Suprapubic skin (tissue), 4 donors: ENCODE measurements at regions not wholly inside any gene's neighbourhood (a gene's known extent, or its start where the extent isn't known, plus 50 kb on each side); places are given as distances from the start of the nearest gene placed in this dataset.

Experiments used
- DNase-seq, 2 donors: peaks; one replicate each; pipeline ENCODE4 v3.0.0-alpha.2; 2019; ENCODE audit warnings: low spot score in 2 of 2
- H3K27ac ChIP-seq: fragments of 200-600 bp; sonication (generic); one replicate; pipeline ENCODE4 v1.5.1; 2019
- H3K27me3 ChIP-seq: fragments of 200-600 bp; sonication (generic); one replicate; pipeline ENCODE4 v1.5.1; 2019
- H3K36me3 ChIP-seq: fragments of 200-600 bp; sonication (generic); one replicate; pipeline ENCODE4 v1.5.1; 2019
- H3K4me1 ChIP-seq: fragments of 200-600 bp; sonication (generic); one replicate; pipeline ENCODE4 v1.5.1; 2019
- H3K4me3 ChIP-seq: fragments of 200-600 bp; sonication (generic); one replicate; pipeline ENCODE4 v1.5.1; 2019; ENCODE audit warnings: mild to moderate bottlenecking
- H3K9me3 ChIP-seq: fragments of 200-600 bp; sonication (generic); one replicate; pipeline ENCODE4 v1.5.1; 2019
- EP300 ChIP-seq: sonication (generic); formaldehyde crosslinking; IDR thresholded peaks from one replicate; pipeline ENCODE4 v1.6.1; 2017; ENCODE audit warnings: antibody characterized with exemption
- POLR2A ChIP-seq, 2 donors: fragments of 450-650 bp; IDR thresholded peaks; one replicate each; pipeline ENCODE4 v1.6.1; 2017; ENCODE audit warnings: antibody characterized with exemption in 2 of 2, mild to moderate bottlenecking in 2 of 2, moderate library complexity in 2 of 2
- POLR2AphosphoS5 ChIP-seq, 3 donors: sonication (generic); formaldehyde crosslinking; IDR thresholded peaks; one replicate each; pipeline ENCODE4 v1.6.1; 2017; ENCODE audit warnings: antibody characterized with exemption in 3 of 3
- WGBS: methylation state at CpG from one replicate; pipeline ENCODE4 v1.1.5; 2018; 5-methylcytosine and 5-hydroxymethylcytosine counted together
- TF ChIP-seq, protein P1 (sequence below), 2 donors: fragments of 200-600 bp in 1 of 2; fragments of 450-650 bp in 1 of 2; sonication (generic) in 1 of 2; IDR thresholded peaks; one replicate each; pipeline ENCODE4 v1.5.1; 2016 to 2019; ENCODE audit warnings: antibody characterized with exemption in 2 of 2, mild to moderate bottlenecking in 1 of 2, moderate library complexity in 1 of 2

GRCh38 chr12:75836533-75836932, 195.0 kb downstream of the PHLDA1 start:
- Histone ChIP-seq H3K27me3 (no peaks in the 10 kb centered on the region), H3K4me3 (no peak overlapping the region), H3K27ac (no peak overlapping the region), H3K4me1 (no peaks in the 10 kb centered on the region), H3K9me3 (no peaks in the 10 kb centered on the region), H3K36me3 (no peaks in the 10 kb centered on the region)
- no peak for TF ChIP-seq POLR2AphosphoS5 (IDR thresholded peaks at IDR 0.05)
- no peak for TF ChIP-seq EP300
- TF ChIP-seq, protein P1, sequence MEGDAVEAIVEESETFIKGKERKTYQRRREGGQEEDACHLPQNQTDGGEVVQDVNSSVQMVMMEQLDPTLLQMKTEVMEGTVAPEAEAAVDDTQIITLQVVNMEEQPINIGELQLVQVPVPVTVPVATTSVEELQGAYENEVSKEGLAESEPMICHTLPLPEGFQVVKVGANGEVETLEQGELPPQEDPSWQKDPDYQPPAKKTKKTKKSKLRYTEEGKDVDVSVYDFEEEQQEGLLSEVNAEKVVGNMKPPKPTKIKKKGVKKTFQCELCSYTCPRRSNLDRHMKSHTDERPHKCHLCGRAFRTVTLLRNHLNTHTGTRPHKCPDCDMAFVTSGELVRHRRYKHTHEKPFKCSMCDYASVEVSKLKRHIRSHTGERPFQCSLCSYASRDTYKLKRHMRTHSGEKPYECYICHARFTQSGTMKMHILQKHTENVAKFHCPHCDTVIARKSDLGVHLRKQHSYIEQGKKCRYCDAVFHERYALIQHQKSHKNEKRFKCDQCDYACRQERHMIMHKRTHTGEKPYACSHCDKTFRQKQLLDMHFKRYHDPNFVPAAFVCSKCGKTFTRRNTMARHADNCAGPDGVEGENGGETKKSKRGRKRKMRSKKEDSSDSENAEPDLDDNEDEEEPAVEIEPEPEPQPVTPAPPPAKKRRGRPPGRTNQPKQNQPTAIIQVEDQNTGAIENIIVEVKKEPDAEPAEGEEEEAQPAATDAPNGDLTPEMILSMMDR (IDR thresholded peaks at IDR 0.05): no peak
- no peak for TF ChIP-seq POLR2A (IDR thresholded peaks at IDR 0.05)
- no peak for DNase-seq

- 79% methylated on average over 3 of the region's 3 CpGs for WGBS
- no peak overlapping the region for H3K4me3 ChIP-seq
- no peaks in the 10 kb centered on the region for H3K27me3 ChIP-seq
Measured at GRCh38 chr12:75834591-75834990, 197.0 kb downstream of the PHLDA1 start.

GRCh38 chr12:75833268-75833667, 198.3 kb downstream of the PHLDA1 start:
- TF ChIP-seq POLR2A (IDR thresholded peaks at IDR 0.05) (no peak), EP300 (no peak), POLR2AphosphoS5 (IDR thresholded peaks at IDR 0.05) (no peak)
- TF ChIP-seq, protein P1 (IDR thresholded peaks at IDR 0.05): no peak
- 65% methylated on average over 3 of the region's 3 CpGs for WGBS
- no peak overlapping the region for H3K27ac ChIP-seq
- no peaks in the 10 kb centered on the region for H3K36me3 ChIP-seq
- no peaks in the 10 kb centered on the region for H3K4me1 ChIP-seq
- no peaks in the 10 kb centered on the region for H3K27me3 ChIP-seq
- H3K9me3 ChIP-seq: no peaks in the 10 kb centered on the region
- no peak overlapping the region for H3K4me3 ChIP-seq
- no peak for DNase-seq

More at GRCh38 chr12:75834591-75834990, 197.0 kb downstream of the PHLDA1 start:
- H3K27ac ChIP-seq: no peak overlapping the region
- no peak for DNase-seq
- TF ChIP-seq EP300 (no peak), POLR2AphosphoS5 (IDR thresholded peaks at IDR 0.05) (no peak), POLR2A (IDR thresholded peaks at IDR 0.05) (no peak)
- TF ChIP-seq, protein P1 (IDR thresholded peaks at IDR 0.05): no peak
- H3K4me1 ChIP-seq: no peaks in the 10 kb centered on the region
- no peaks in the 10 kb centered on the region for H3K36me3 ChIP-seq
- no peaks in the 10 kb centered on the region for H3K9me3 ChIP-seq

DNA sequence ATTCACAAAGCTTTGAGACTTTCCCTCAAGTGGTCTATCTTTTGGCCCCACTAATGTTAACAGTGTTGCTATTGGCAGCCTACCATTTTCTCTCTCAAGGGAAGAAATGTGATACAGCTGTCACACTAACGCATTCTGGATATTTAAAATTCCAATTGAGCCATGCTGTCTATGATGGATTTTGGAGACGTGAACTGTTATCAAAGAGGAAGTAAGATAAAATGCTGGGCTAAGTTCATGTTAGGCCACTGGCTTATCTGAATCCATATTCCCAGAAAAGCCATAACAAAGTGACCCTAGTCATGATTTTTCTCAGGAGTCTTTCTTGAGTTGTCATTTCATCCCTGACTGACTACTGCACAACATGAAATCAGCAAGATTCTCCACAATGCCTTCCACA, 200.2 kb downstream of the PHLDA1 start:
- DNase-seq: no peak
- no peak overlapping the region for H3K27ac ChIP-seq
- 71% methylated on average over 2 of the region's 2 CpGs for WGBS

GRCh38 chr12:75827061-75827460, 204.5 kb downstream of the PHLDA1 start:
- no peaks in the 10 kb centered on the region for H3K27me3 ChIP-seq
- WGBS: 96% methylated on average over 3 of the region's 3 CpGs
- no peaks in the 10 kb centered on the region for H3K9me3 ChIP-seq
- no peak for TF ChIP-seq POLR2AphosphoS5 (IDR thresholded peaks at IDR 0.05)
- no peak for TF ChIP-seq POLR2A (IDR thresholded peaks at IDR 0.05)
- TF ChIP-seq, protein P1 (IDR thresholded peaks at IDR 0.05): no peak
- TF ChIP-seq EP300: no peak
- H3K36me3 ChIP-seq: no peaks in the 10 kb centered on the region
- DNase-seq: no peak
- no peaks in the 10 kb centered on the region for H3K4me1 ChIP-seq
- H3K4me3 ChIP-seq: no peak overlapping the region
- H3K27ac ChIP-seq: no peak overlapping the region

More for the DNA sequence above, 200.2 kb downstream of the PHLDA1 start:
- Histone ChIP-seq H3K36me3 (no peaks in the 10 kb centered on the region), H3K9me3 (no peaks in the 10 kb centered on the region), H3K4me3 (no peak overlapping the region), H3K27me3 (no peaks in the 10 kb centered on the region), H3K4me1 (no peaks in the 10 kb centered on the region)
- TF ChIP-seq EP300: no peak
- TF ChIP-seq POLR2A (IDR thresholded peaks at IDR 0.05): no peak
- TF ChIP-seq POLR2AphosphoS5 (IDR thresholded peaks at IDR 0.05): no peak
- TF ChIP-seq, protein P1 (IDR thresholded peaks at IDR 0.05): no peak
